HG03066 (cell line): ENCODE measurements at regions not wholly inside any gene's neighbourhood (a gene's known extent, or its start where the extent isn't known, plus 50 kb on each side); places are given as distances from the start of the nearest gene placed in this dataset.
"Not testable (repeated sequence)": the region's sequence is repeated elsewhere in the genome, so short reads cannot be mapped to it uniquely, and the experiment has no call there.

Experiments used
- ATAC-seq: cut with Tn5 transposase; IDR thresholded peaks from one replicate; pipeline ENCODE4 v1.9.1; 2021; ENCODE audit warnings: low read depth; ENCODE audit not compliant: unreplicated experiment

- ATAC-seq: no peak
Measured at GRCh38 chr1:233473549-233474204, 140.2 kb upstream of the KCNK1 start.

- ATAC-seq: no peak
Measured at GRCh38 chr1:233477359-233477758, 136.5 kb upstream of the KCNK1 start.

- no peak for ATAC-seq
Measured at GRCh38 chr1:233478611-233479010, 135.3 kb upstream of the KCNK1 start.

- ATAC-seq: no peak
Measured at GRCh38 chr1:233479110-233479890, 134.6 kb upstream of the KCNK1 start.

GRCh38 chr1:233480198-233480597 lies 133.7 kb upstream of the KCNK1 start:
- ATAC-seq: no peak

GRCh38 chr1:233482388-233482787 lies 131.5 kb upstream of the KCNK1 start:
- no peak for ATAC-seq

- no peak for ATAC-seq
Measured at GRCh38 chr1:233485385-233485784, 128.5 kb upstream of the KCNK1 start.

GRCh38 chr1:233485809-233486398 lies 128.0 kb upstream of the KCNK1 start:
- no peak for ATAC-seq

- ATAC-seq: no peak
Measured at GRCh38 chr1:233487408-233487807, 126.5 kb upstream of the KCNK1 start.

GRCh38 chr1:233489411-233489810 lies 124.5 kb upstream of the KCNK1 start:
- no peak for ATAC-seq

- no peak for ATAC-seq
Measured at GRCh38 chr1:233490488-233490887, 123.4 kb upstream of the KCNK1 start.

- no peak for ATAC-seq
Measured at GRCh38 chr1:233491953-233492620, 121.8 kb upstream of the KCNK1 start.

GRCh38 chr1:233496993-233497392 lies 116.9 kb upstream of the KCNK1 start:
- ATAC-seq: no peak

GRCh38 chr1:233497679-233498078 lies 116.2 kb upstream of the KCNK1 start:
- no peak for ATAC-seq

- ATAC-seq: no peak
Measured at GRCh38 chr1:233500106-233500505, 113.8 kb upstream of the KCNK1 start.

GRCh38 chr1:233503366-233503954 lies 110.4 kb upstream of the KCNK1 start:
- no peak for ATAC-seq

- ATAC-seq: no peak
Measured at GRCh38 chr1:233505130-233505529, 108.8 kb upstream of the KCNK1 start.

GRCh38 chr1:233505889-233506288 lies 108.0 kb upstream of the KCNK1 start:
- ATAC-seq: not testable (repeated sequence)

- no peak for ATAC-seq
Measured at GRCh38 chr1:233509526-233509925, 104.4 kb upstream of the KCNK1 start.

GRCh38 chr1:233512538-233512937 lies 101.4 kb upstream of the KCNK1 start:
- no peak for ATAC-seq

- no peak for ATAC-seq
Measured at GRCh38 chr1:233513431-233513830, 100.5 kb upstream of the KCNK1 start.
